HPDE6-E6E7 (cell line): ENCODE measurements at regions not wholly inside any gene's neighbourhood (a gene's known extent, or its start where the extent isn't known, plus 50 kb on each side); places are given as distances from the start of the nearest gene placed in this dataset.
"Not testable (repeated sequence)": the region's sequence is repeated elsewhere in the genome, so short reads cannot be mapped to it uniquely, and the experiment has no call there.

Experiments used
- DNase-seq: peaks from one replicate; pipeline ENCODE4 v3.0.0; 2011; ENCODE audit warnings: missing footprints; ENCODE audit errors: extremely low spot score

DNA sequence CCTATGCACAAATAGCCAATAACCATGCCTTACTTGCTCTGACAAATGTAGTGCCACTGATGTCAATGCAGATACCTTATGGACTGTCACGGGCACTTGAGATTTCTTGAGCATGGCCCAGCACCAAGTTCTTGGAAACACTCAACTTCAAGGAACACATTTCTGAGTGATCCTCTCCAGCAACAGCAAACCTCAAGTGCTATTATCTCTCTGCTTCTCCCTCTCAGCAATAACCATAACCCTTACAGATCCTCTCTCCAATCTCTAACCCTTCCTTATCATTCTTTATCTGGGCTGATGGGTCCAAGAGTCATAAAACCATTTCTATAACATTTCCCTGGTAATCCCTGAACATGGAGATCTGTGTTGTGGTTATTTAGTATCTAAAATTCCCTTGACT is 266.9 kb upstream of the STXBP5 start:
- no peak for DNase-seq

DNA sequence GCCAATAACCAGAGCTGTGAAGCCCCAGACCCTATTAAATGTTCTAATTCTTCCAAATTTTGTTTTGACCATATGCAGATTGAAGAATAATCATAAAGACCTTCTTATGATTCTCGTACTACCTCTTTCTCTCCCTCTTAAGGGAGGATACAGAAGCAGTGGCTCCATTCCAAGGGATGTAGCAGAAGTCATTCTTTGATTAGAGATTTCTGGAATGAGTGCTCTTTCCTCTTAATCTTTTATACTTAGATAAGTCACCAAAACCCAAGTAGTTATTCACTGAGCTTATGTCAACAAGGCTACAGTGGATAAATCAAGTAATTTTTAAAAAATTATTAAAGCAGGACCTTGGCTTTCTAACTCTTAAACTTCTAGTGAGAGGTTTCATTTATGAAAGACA is 266.0 kb upstream of the STXBP5 start:
- DNase-seq, result no peak

DNA sequence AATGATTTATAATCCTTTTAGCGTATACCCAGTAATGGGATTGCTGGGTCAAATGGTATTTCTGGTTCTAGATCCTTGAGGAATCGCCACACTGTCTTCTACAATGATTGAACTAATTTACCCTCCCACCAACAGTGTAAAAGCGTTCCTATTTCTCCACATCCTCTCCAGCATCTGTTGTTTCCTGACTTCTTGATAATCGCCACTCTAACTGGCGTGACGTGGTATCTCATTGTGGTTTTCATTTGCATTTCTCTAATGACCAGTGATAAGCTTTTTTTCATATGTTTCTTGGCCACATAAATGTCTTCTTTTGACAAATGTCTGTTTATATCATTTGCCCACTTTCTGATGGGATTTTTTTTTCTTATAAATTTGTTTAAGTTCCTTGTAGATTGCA is 264.8 kb upstream of the STXBP5 start:
- DNase-seq, result not testable (repeated sequence)

DNA sequence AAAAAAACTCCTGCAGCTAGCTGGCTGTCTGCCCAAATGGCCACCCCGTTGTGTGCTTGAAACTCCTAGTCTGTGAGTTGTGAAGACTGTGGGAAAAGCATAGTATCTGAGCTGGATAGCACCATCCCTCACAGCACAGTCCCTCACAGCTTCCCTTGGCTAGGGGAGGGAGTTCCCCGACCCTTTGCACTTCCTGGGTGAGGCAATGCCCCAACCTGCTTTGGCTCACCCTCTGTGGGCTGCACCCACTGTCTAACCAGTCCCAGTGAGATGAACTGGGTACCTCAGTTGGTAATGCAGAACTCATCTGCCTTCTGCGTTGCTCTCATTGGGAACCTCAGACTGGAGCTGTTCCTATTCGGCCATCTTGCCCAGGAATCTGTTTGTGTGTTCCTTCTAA is 260.6 kb upstream of the STXBP5 start:
- DNase-seq, result no peak

DNA sequence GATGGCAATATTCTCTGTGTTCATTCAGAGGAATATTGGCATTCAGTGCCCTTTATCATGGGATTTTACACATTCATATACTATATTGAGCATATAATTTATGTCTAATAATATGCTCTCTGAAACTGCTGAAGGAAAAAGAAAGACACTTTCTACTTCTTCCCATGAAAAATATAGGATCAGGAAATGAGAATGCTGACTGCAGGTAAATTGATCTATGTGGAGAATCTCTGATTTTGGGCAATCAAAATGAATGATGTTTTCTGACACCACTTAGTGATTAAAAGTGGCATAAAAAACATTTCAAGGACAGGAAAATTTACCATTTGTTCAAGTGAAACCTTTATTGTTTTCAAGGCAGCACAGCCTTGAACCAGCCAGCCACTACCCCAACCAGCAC is 260.1 kb upstream of the STXBP5 start:
- DNase-seq, result no peak

DNA sequence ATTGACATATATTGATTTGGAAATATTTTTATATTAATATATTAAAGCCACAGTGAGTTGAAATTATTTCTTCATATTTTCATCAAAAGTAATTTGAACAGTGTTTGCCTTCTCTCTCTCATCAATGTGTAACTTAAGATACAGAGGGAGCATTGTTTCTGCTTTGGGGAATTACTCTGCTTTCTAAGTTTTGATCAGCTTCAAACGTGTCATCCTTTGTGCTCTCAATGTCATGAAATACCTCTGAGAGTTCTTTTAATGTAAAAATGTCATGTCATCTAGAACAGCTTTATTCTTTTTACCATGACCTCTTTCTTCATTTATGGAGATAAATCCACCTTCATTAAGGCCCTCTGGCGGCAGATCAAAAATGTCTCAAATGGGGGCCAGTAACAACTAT is 259.4 kb upstream of the STXBP5 start:
- no peak for DNase-seq

DNA sequence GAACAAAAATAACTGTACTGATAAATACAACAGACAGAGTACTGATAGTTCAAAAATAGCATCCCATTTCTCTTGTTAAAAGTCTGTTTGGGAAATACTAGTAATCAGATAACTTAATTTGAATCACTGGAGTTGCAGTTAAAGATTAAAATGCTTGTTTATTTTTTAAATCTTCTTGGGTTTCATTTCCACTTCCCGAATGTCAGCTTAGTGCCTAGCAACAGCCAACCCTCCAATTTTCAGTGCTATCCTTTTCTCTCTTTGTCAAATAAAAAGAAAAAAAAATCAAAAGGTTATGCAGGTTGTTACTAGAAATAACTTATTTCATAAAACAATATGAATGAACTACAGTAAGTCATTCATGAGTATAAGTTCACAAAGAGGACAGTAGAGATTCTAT is 257.7 kb upstream of the STXBP5 start:
- no peak for DNase-seq

DNA sequence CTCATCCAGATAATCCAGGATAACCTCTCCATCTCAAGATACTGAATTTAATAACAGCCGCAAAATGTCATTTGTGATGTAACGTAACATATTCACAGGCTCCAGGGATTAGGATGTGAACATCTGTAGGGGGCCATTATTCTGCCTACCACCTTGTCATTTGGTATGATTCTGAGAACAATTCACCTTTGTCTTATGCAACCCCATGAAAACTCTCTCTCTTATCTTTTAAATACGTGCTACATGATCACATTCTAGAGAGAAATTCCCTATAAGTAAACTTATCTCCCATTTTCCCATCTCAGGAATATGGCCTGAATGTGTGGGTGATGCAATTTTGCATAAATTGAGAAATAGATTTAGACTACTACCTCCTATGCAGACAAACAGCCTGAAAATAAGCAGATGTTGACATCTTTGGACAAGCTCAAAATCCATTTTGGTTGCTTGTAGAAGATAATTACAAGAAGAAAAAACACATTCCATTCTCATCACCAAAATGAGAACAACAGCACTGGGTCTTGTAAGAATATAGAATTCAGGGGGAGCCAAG is 255.4 kb upstream of the STXBP5 start:
- no peak for DNase-seq

DNA sequence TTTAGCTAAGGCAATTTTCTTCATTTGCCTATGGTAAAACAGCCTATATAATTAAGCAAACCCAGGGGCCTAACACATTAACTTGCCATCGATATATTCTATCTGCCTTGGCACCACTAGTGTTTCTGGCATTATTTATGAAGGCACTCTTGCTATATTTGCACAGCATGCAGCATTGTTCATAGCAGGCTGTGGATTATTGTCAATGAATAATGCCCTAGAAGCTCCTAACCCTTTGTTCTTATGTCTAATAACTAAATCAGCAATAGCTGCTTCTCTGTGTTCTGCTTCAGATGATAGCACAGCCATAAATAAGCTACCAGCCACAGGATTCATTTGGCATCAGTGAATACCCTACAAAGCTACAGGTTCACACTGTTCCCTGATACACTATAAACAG is 254.8 kb upstream of the STXBP5 start:
- no peak for DNase-seq

DNA sequence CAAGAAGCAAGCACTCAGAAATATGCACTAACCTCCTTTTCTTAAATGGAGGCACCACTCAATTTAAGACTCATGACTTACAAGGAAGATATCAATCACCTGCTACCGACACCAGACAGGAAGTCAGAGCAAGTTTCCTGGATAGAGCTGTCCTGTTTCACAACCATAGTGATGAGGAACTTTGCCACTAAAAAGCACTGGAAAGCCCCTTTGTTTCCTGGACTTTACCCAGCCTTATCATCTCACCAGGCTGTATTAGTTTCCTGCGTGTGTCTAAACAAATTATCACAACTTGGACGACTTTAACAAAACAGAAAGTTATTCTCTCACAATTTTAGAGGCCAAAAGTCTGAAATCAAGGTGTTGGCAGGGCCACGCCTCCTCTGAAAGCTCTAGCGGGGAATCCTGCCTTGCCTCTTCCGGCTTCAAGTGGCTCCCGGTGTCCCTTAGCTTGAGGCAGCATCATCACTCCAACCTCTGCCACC is 253.8 kb upstream of the STXBP5 start:
- DNase-seq, result no peak

DNA sequence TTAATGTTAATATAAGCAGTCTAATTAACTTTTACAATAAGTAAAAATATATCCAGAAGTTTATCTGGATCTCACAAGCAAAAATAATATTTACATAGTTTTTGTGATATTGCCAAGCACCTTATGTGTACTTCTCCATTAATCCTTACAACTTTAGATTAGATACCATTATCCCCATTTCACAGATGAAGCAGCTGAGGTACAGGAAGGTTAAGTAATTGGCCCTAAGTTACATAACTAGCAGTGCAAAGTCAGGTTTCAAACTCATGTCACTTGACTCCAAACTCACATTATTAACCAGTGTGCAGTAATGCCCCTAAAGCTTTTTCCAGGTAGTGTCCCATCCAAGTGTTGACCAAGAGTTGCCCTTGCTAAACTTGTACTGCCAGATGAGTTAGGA is 248.6 kb upstream of the STXBP5 start:
- DNase-seq, result no peak

DNA sequence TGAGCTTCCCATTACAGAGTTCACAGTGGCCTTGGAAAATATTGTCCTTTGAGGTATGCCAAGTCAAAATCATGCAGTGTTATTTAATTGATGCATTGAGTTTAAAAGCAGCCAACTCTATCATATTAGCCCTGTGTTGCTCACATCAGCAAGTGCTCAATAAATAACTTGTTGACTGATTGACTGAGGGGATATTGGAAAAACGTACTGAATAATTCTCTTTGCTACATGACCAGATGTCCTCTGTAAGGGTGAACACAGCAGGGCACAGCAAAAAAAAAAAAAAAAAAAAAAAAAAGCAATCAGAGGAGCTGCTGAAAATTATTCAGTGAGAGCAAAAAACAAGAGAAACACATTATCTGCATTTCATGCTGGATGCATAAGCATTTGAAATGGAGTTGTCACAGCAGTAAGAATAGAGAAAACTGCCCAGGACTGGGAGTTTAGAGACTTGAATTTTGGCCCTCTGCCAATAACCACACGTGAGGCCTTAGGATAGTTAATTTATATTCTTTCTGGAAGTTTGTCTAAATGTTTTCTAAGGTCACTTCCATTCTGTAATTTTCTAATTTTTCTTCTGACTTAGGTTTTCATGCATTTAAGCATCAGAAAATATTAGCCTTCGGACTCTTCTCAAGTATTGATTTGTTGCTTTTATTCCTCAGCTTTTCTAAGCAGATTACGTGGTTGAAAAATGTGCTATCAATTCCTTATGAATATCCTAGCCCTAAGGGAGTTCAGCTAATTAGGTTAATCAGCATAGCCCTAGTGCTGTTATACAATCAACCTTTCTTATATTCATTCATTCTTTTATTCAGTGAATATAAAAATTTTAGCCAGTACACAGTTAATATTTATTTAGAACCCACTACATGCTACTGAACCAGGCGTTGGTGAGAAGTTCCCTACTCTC is 246.8 kb upstream of the STXBP5 start:
- no peak for DNase-seq

DNA sequence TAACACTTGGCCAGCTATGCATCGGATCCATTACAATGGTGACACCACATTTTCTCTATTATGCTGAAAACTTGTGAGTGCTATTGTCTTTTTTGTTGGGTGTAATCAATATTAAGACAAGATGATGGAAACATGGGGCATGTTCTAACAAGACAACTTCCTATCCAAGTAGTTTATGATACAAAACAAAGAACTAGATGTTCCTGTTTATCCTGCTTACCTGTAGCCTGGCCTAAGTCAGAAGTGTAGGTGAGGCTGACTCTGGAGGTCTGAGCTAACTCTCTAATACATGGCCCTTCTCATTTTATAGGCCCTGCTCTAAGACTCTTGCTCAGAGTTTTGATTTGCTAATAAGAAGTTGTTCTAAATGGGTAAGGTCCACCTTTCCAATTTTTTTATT is 242.4 kb upstream of the STXBP5 start:
- peak; percentile 34 for DNase-seq

DNA sequence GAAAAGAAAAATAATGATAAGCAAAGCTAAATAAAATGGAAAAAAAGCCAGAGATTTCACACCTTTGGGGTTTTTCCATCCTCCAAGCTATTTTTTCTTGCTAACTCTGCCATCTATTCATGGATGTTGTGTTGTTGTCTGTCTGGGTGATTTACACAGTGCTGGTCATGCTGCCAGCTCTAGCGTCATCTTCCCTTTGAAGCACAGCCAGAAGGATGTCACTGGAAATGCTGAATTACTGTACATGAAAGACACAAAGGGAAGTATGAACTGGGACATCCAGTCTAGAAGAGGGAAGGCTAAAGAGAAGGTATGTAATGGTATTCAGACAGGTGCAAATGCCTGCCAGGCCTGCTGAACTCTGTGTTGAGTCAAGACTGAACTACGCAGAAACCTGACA is 241.9 kb upstream of the STXBP5 start:
- DNase-seq, result no peak

DNA sequence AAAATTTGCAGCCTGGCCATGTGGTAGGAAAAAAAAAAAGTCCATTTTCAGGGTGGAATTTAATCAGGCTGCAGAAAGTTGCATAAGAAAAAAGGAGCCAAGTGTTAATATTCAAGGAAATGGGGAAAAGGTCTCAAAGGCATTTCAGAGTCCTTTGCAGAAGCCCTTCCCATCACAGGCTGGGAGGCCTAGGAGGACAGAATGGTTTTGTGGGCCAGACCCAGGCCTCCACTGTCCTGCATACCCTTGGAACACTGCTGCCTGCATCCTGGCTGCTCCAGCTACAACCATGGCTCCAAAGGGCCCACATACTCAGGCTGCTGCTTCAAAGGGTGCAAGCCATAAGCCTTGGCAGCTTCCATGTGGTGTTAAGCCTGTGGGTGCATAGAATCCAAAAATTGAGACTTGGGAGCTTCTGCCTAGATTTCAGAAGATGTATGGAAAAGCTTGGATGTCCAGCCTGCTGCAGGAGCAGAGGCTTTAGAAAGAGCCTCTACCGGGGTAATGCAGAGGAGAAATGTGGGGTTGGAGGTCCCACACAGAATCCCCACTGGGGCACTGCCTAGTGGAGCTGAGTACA is 239.0 kb upstream of the STXBP5 start:
- DNase-seq, result no peak

DNA sequence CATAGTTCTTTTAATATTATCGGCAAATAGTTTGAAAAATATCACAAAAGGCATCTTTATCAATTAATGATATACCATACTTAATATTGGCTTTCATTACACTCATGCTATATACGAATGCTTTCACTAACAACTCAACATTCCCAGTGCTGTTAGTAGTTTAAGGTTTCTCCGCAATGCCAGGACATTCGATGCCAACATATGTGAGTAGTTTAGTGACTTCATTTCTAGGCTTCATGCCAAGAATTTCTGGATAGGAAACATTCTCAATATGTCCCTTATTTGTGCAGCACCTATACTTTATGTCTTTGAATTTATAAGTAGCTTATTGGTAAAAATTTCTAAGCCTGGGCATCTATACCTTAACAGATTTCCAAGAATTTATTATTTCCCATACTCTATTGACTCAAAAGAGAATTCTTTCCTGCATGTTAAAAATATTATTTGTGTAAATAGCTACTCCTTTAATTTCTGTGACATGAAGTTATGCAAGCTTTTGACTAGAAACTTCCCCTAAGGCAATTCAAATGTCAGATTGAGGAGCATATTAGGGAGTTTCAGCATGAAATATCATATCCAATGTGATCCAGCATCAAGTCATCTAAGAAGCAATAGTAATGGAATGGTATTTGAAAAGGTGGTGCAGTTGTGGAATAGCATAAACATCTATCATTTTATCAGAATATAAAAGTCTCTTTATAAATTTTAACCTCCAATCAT is 236.0 kb upstream of the STXBP5 start:
- DNase-seq, result peak; percentile 39

DNA sequence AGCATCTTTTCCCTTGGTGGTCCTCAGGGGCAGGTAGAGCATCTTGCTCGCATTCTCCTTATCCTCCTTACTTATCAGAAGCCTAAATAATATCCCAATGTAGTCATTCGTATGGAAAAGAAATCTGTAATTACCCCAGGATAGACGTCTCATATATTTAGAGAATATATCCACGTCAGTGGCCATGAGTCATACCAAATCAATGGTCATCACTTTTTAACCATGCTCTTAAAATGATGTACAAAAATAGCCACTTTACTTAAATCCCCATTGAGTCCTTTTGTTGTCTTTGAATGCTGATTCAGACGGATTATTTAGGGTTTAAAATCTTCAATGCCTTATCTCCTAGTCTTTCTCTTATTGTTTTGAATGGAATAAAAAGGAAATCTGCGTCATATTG is 231.7 kb upstream of the STXBP5 start:
- no peak for DNase-seq

DNA sequence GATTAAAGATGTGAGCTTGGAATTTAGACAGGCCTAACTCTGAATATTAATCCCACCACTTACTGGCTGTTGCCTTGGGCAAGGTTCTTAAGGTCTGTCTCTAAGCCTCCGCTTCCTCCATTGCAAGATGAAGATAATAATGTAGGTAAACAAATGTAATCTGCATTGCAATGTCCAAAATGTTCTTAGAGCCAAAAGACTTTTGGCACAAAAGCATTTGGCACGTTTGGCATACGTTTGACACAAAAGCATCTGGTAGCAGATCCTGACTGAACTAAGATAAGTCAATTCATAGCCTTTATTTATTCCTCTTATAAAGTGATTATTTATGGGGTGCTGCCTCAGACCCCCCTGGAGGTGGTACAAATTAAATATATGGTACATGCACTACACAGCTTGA is 229.9 kb upstream of the STXBP5 start:
- no peak for DNase-seq

DNA sequence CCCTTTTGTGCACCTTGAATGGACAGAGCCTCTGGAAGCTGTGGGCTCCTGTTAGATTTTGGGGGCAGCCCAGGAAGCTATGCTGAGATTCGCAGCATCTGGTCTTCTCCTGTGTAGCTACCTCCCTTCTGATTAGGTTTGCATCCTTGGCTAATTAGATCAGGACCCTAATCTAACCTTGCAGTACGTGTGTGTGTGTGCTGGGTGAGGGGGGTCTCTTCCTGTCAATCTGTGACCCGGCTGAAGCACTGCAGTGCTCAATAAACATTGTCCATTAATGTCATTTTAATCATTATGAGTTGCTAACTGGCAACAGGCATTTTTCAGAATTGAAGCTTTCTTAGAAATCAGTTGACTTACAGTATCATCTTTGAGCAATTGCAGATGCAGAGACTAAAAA is 229.1 kb upstream of the STXBP5 start:
- no peak for DNase-seq

DNA sequence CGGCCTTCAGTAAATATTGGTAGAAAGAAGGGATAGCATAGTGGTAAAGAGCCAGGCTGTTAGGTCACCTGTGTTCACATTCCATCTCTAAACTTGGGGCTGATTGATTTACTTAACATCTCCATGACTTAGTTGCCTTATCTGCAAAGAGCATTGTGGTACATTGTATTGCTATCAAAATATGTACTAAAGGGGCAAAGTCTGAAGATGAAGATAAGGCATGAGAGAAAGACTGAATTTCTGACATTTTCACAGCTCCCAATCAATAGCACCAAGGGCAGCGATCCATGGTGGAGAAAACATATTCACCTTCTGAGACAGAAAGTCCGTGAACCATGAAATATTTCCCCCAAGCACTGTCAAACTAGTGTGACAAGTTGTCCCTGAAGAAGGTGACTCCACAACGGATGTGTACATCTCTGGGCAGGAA is 223.3 kb upstream of the STXBP5 start:
- no peak for DNase-seq

DNA sequence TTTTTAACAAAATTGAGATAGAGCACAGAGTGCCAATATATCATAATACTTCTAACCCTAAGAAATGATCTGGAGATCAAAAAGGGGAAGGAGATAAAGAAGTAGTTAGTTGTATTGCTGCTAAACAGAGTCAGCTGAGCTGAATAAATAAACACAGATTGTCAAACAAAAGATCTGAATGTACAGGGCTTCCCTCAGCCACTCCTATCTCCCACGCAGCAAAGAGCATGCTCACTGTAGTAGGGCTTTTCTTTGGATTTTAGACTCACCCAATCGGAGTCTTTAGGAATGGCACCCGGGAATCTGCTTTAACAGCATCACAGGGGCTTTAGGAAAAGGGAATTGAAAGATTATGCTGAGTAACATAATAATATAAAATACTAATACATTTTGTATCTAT is 222.2 kb upstream of the STXBP5 start:
- DNase-seq, result no peak

DNA sequence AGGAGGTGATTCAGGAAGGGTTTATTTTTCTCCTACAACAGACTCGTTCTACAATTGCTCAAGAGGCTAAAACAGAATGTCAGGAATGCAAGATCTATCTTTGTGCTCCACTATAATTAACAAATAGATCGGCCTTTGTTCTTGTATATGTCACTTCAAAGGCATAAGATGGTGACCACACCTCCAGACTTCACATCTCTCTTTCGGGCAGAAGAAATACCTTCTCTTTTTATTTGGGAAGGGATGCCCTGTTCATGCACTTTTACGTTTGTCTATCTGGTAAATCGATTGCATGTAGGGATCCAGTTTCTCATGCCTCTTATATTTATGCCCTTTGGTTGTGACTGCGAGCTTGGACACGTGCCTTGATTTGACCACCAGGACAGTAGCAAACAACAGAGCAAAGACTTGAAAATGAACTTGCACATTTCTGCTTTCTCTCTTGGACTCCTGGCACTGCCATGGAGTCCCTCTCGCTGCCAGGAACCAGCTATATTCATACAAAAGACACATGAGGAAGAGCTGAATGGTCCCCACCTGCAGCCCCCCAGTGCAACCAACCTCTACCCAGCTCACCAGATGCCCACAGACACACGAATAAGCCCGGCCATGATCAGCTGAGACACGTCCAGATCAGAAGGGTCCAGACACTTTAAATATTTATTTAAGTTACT is 219.8 kb upstream of the STXBP5 start:
- DNase-seq, result no peak
